ENCODE measurements at regions not wholly inside any gene's neighbourhood (a gene's known extent, or its start where the extent isn't known, plus 50 kb on each side); places are given as distances from the start of the nearest gene placed in this dataset.

DNA sequence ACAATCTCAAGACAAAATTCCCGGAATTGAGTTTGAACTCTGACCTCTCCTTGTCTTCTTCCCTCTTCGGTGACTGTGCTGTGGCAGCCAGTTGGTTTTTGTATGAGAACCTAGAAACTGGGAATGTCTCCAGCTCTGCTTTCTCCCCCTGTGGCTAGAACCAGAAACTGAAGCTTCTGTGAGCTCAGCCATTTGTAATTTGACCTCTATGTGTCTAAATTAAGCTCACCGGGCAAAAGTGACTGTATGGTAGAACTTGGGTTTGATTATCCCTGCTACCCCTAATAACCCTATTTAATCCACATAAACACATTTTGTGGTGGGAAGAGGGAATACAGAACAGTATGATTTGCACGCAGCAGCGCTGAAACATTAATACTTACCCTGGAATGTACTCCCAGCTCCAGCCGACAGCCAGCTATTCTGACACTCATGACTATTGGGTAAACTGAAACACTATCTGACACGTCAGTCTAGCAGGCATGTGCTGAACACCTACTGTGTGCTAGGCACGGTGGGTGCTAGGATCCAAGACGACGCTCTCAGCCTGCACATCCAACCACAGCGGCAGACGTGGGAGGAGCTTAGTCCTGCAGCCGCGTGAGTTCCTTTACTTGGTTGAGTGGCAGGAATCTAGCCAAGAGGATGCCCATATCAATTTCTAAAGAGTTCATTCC is 324.8 kb downstream of the SFMBT2 start:
- H3K9me3 ChIP-seq: no peaks in the 10 kb centered on the region
- H3K4me3 ChIP-seq (ENCODE audit: control insufficient read depth in 1 of 2, extremely low read depth in 1 of 2, low read length in 1 of 2): no peak overlapping the region
- H3K27ac ChIP-seq (ENCODE audit: low read length): no peak overlapping the region
- H3K4me1 Mint-ChIP-seq: no peaks in the 10 kb centered on the region
- no peaks in the 10 kb centered on the region for H3K36me3 Mint-ChIP-seq
- CTCF ChIA-PET: interaction anchor here (0.5 to 0.6 kb wide), 2 partner anchors 301 to 530 kb away, joined by 3 to 4 read pairs; no protein-coding TSS in a partner anchor
- H3K4me1 ChIP-seq (ENCODE audit: control insufficient read depth in 1 of 2, extremely low read depth in 1 of 2, insufficient read depth in 2 of 2, low read length in 2 of 2): no peaks in the 10 kb centered on the region
- H3K27me3 ChIP-seq (replicated peaks in 1 of 2; ENCODE audit: control insufficient read depth in 2 of 2, extremely low read depth in 1 of 2, insufficient read depth in 2 of 2, low read length in 1 of 2): peaks cover 0 to 2% of the 10 kb centered on the region in 2 experiments
- ATAC-seq (replicated peaks in 1 of 4): no peak
- POLR2A ChIA-PET: no interaction called here
- H3K4me3 Mint-ChIP-seq: no peak overlapping the region
- peaks cover 6 to 9% of the 10 kb centered on the region in 2 donors for H3K27me3 Mint-ChIP-seq
- WGBS (ENCODE audit: insufficient coverage): 78% methylated on average over 5 of the region's 14 CpGs
- DNase-seq: no peak
- H3K27ac Mint-ChIP-seq: no peak overlapping the region
- no peaks in the 10 kb centered on the region for H3K36me3 ChIP-seq (ENCODE audit: control insufficient read depth in 2 of 2, extremely low read depth in 1 of 2, insufficient read depth in 1 of 2, low read length in 1 of 2)
- no peaks in the 10 kb centered on the region for H3K9me3 Mint-ChIP-seq

DNA sequence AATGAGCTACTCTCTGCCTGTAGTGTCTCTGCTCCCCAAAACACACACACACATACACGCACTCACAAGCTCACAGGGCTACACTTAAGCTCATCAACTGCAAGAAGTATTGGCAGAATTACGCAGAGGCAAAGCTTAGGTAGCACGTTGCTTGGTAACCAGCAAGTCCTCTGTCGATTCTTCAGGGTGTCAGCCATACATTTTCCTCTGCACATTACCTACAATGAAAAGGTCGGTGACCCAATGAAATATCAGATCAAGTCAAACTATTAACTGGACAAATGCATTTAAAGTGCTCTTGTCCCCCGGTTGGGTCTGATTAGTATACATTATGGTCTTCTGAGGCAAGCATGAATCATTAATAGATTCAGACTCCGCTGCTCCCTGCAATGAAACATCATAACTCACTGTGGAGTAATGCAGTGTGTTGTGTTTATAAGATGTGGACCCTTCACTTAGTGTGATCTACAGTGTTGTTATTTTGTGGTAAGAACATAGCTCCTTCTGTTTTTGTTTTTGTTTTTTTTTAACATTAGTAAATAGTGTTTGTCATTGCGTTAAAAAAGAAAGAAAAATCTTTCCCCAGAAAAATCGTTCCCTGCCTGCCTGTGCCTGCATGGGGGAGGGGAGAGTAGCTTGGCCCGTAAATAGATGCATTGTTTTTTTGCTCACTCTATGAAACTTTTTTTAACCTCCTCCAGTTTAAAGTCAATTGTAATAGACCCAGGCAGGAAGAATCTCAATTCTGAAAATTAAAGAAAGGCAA is 325.5 kb downstream of the SFMBT2 start:
- H3K9me3 ChIP-seq: no peaks in the 10 kb centered on the region
- no peaks in the 10 kb centered on the region for H3K36me3 ChIP-seq (ENCODE audit: control insufficient read depth in 2 of 2, extremely low read depth in 1 of 2, insufficient read depth in 1 of 2, low read length in 1 of 2)
- Mint-ChIP-seq H3K36me3 (no peaks in the 10 kb centered on the region), H3K4me1 (no peaks in the 10 kb centered on the region), H3K9me3 (no peaks in the 10 kb centered on the region), H3K27ac (no peak overlapping the region), H3K4me3 (no peak overlapping the region), H3K27me3 (peaks cover 8 to 9% of the 10 kb centered on the region in 2 donors)
- ChIA-PET CTCF (interaction anchor here in 1 of 2 donors (0.6 kb wide), 1 partner anchor 529 kb away, joined by 4 read pairs; no protein-coding TSS in a partner anchor), POLR2A (no interaction called here)
- 91% methylated on average over 3 of the region's 10 CpGs for WGBS (ENCODE audit: insufficient coverage)
- H3K27me3 ChIP-seq (replicated peaks in 1 of 2; ENCODE audit: control insufficient read depth in 2 of 2, extremely low read depth in 1 of 2, insufficient read depth in 2 of 2, low read length in 1 of 2): peaks cover 0 to 5% of the 10 kb centered on the region in 2 experiments
- DNase-seq: no peak
- H3K4me1 ChIP-seq (ENCODE audit: control insufficient read depth in 1 of 2, extremely low read depth in 1 of 2, insufficient read depth in 2 of 2, low read length in 2 of 2): no peaks in the 10 kb centered on the region
- no peak overlapping the region for H3K4me3 ChIP-seq (ENCODE audit: control insufficient read depth in 1 of 2, extremely low read depth in 1 of 2, low read length in 1 of 2)
- no peak for ATAC-seq (replicated peaks in 1 of 4)
- H3K27ac ChIP-seq (ENCODE audit: low read length): no peak overlapping the region

DNA sequence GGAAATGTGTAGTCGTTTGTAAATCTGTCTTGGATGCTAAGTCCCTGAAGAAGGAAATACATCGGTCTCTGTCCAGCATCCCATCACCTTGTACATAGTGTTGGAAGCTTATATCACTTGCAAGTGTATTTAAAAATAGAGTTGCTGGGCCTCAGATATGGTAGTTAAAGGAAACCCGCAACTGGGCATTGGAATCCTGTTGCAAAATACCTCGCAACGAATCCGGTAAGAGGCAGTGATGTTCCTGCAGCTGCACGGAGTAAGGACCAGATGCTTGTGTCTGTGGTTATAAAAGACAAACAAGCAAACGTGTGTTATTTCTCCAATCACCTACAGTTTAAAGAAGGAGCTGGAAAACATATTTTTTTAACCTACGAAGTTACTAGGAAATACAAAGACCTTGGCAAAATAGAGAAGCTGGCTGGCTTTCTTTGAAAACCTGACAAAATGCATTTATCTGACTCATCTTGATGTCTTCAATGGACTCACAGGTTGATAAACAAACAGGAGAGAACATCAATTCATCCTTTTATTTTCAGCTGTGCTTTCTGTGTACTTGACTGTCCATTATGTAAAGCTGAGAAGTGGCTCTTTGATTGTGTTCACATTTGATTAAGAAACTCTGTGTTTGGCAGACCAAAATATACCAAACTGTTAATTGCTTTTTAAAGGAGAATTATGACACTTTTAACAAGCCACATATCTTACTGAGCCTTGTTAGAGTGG is 326.4 kb downstream of the SFMBT2 start:
- Histone ChIP-seq H3K36me3 (ENCODE audit: control insufficient read depth in 2 of 2, extremely low read depth in 1 of 2, insufficient read depth in 1 of 2, low read length in 1 of 2) (no peaks in the 10 kb centered on the region), H3K4me3 (ENCODE audit: control insufficient read depth in 1 of 2, extremely low read depth in 1 of 2, low read length in 1 of 2) (no peak overlapping the region), H3K4me1 (ENCODE audit: control insufficient read depth in 1 of 2, extremely low read depth in 1 of 2, insufficient read depth in 2 of 2, low read length in 2 of 2) (no peaks in the 10 kb centered on the region), H3K27ac (ENCODE audit: low read length) (no peak overlapping the region), H3K27me3 (replicated peaks in 1 of 2; ENCODE audit: control insufficient read depth in 2 of 2, extremely low read depth in 1 of 2, insufficient read depth in 2 of 2, low read length in 1 of 2) (peaks cover 0 to 5% of the 10 kb centered on the region in 2 experiments), H3K9me3 (no peaks in the 10 kb centered on the region)
- H3K27me3 Mint-ChIP-seq: peaks cover 8 to 9% of the 10 kb centered on the region in 2 donors
- CTCF ChIA-PET: interaction anchor here in 1 of 2 donors (1.0 kb wide), 1 partner anchor 326 kb away, joined by 3 read pairs; no protein-coding TSS in a partner anchor
- no peaks in the 10 kb centered on the region for H3K9me3 Mint-ChIP-seq
- WGBS (ENCODE audit: insufficient coverage): 52% methylated on average over 4 of the region's 9 CpGs
- POLR2A ChIA-PET: no interaction called here
- ATAC-seq (replicated peaks in 1 of 4): no peak
- no peak overlapping the region for H3K27ac Mint-ChIP-seq
- H3K4me1 Mint-ChIP-seq: no peaks in the 10 kb centered on the region
- H3K4me3 Mint-ChIP-seq: no peak overlapping the region
- no peaks in the 10 kb centered on the region for H3K36me3 Mint-ChIP-seq
- DNase-seq: no peak

DNA sequence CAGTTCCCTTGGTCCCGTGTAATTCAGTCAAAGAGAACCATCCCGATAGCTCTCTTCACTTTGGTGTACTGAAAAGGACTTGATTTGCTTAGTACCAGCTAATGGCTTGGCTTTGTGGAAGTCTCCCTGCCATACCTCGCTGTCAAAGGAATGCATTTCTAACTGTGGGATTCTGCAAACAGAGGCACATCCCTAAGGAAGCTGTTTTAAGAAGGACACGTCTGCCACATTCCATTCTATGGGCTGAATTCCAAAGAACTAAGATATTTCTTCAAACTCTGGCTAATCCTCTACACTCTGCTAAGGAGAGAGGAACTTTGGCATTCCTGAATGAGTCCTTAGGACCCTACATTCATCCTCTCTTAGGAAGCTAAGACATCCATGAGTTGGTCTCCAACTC is 327.9 kb downstream of the SFMBT2 start:
- Mint-ChIP-seq H3K9me3 (no peaks in the 10 kb centered on the region), H3K27me3 (peaks cover 9 to 10% of the 10 kb centered on the region in 2 donors), H3K4me3 (no peak overlapping the region), H3K36me3 (no peaks in the 10 kb centered on the region), H3K27ac (no peak overlapping the region), H3K4me1 (no peaks in the 10 kb centered on the region)
- Histone ChIP-seq H3K27me3 (replicated peaks in 1 of 2; ENCODE audit: control insufficient read depth in 2 of 2, extremely low read depth in 1 of 2, insufficient read depth in 2 of 2, low read length in 1 of 2) (peaks cover 0 to 5% of the 10 kb centered on the region in 2 experiments), H3K27ac (ENCODE audit: low read length) (no peak overlapping the region), H3K4me3 (ENCODE audit: control insufficient read depth in 1 of 2, extremely low read depth in 1 of 2, low read length in 1 of 2) (no peak overlapping the region), H3K36me3 (ENCODE audit: control insufficient read depth in 2 of 2, extremely low read depth in 1 of 2, insufficient read depth in 1 of 2, low read length in 1 of 2) (no peaks in the 10 kb centered on the region), H3K4me1 (ENCODE audit: control insufficient read depth in 1 of 2, extremely low read depth in 1 of 2, insufficient read depth in 2 of 2, low read length in 2 of 2) (no peaks in the 10 kb centered on the region), H3K9me3 (no peaks in the 10 kb centered on the region)
- ATAC-seq (replicated peaks in 1 of 4) (no peak), DNase-seq (no peak)
- WGBS (ENCODE audit: insufficient coverage): no CpG with 5 or more reads among the region's 4 CpGs
- ChIA-PET CTCF (no interaction called here), POLR2A (no interaction called here)

DNA sequence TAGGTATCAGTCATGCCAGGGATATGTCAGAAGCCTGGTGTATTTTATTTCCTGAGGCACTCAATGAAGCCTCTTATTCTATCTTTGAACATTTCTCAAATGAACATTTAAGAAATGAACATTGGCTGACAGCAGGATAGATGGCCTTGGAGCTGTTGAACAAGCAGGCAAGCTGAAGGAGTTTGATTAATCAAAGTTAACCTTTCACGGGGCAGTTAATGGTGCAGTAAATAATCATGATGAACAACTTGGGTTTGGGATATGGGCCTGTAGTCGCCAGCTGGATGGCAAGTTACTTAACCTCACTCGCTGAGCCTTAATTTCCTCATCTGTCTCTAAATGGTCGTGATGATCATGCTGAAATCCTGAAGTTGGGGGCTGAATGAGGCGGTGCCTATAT is 333.0 kb downstream of the SFMBT2 start:
- no peaks in the 10 kb centered on the region for H3K36me3 Mint-ChIP-seq
- H3K36me3 ChIP-seq (ENCODE audit: control insufficient read depth in 2 of 2, extremely low read depth in 1 of 2, insufficient read depth in 1 of 2, low read length in 1 of 2): no peaks in the 10 kb centered on the region

DNA sequence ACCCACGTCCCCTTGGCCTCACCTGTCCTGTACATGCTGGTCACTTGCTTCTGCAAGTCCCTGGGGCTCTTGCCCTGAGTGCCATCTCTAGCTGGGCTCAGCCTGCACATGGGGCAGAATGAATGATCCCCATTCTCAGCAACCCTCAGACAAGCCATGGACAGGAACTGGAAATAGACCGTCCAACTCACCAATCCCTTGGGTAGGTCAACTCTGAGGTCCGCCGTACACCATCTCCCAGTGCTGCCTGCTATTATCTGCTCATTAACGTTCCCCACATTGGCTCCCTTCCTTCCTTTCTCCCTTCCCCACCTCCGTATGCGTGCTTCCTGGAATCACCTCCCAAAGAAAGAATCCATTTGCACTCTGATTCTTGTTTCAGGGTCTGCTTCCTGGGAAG is 335.0 kb downstream of the SFMBT2 start:
- no peak overlapping the region for H3K27ac ChIP-seq (ENCODE audit: low read length)
- H3K4me3 Mint-ChIP-seq: no peak overlapping the region
- ChIA-PET POLR2A (no interaction called here), CTCF (no interaction called here)
- DNase-seq (no peak), ATAC-seq (replicated peaks in 1 of 4) (no peak)
- peaks cover 10 to 12% of the 10 kb centered on the region in 2 donors for H3K27me3 Mint-ChIP-seq
- H3K9me3 ChIP-seq: no peaks in the 10 kb centered on the region
- no peak overlapping the region for H3K4me3 ChIP-seq (ENCODE audit: control insufficient read depth in 1 of 2, extremely low read depth in 1 of 2, low read length in 1 of 2)
- 84% methylated on average over 7 of the region's 7 CpGs for WGBS (ENCODE audit: insufficient coverage)
- no peaks in the 10 kb centered on the region for H3K4me1 Mint-ChIP-seq
- no peak overlapping the region for H3K27ac Mint-ChIP-seq
- H3K4me1 ChIP-seq (ENCODE audit: control insufficient read depth in 1 of 2, extremely low read depth in 1 of 2, insufficient read depth in 2 of 2, low read length in 2 of 2): no peaks in the 10 kb centered on the region
- H3K36me3 Mint-ChIP-seq: no peaks in the 10 kb centered on the region
- no peaks in the 10 kb centered on the region for H3K36me3 ChIP-seq (ENCODE audit: control insufficient read depth in 2 of 2, extremely low read depth in 1 of 2, insufficient read depth in 1 of 2, low read length in 1 of 2)
- H3K27me3 ChIP-seq (replicated peaks in 1 of 2; ENCODE audit: control insufficient read depth in 2 of 2, extremely low read depth in 1 of 2, insufficient read depth in 2 of 2, low read length in 1 of 2): peaks cover 0 to 1% of the 10 kb centered on the region in 2 experiments
- H3K9me3 Mint-ChIP-seq: no peaks in the 10 kb centered on the region

More for the DNA sequence above, 333.0 kb downstream of the SFMBT2 start:
- Mint-ChIP-seq H3K4me3 (no peak overlapping the region), H3K27me3 (peaks cover 12 to 21% of the 10 kb centered on the region in 2 donors), H3K4me1 (no peaks in the 10 kb centered on the region), H3K27ac (no peak overlapping the region), H3K9me3 (no peaks in the 10 kb centered on the region)
- Histone ChIP-seq H3K4me1 (ENCODE audit: control insufficient read depth in 1 of 2, extremely low read depth in 1 of 2, insufficient read depth in 2 of 2, low read length in 2 of 2) (no peaks in the 10 kb centered on the region), H3K27me3 (replicated peaks in 1 of 2; ENCODE audit: control insufficient read depth in 2 of 2, extremely low read depth in 1 of 2, insufficient read depth in 2 of 2, low read length in 1 of 2) (peaks cover 0 to 3% of the 10 kb centered on the region in 2 experiments), H3K4me3 (ENCODE audit: control insufficient read depth in 1 of 2, extremely low read depth in 1 of 2, low read length in 1 of 2) (no peak overlapping the region), H3K9me3 (no peaks in the 10 kb centered on the region), H3K27ac (ENCODE audit: low read length) (no peak overlapping the region)
- DNase-seq (no peak), ATAC-seq (replicated peaks in 1 of 4) (no peak)
- POLR2A ChIA-PET: no interaction called here
- WGBS (ENCODE audit: insufficient coverage): 87% methylated on average over 2 of the region's 5 CpGs
- CTCF ChIA-PET: interaction anchor here in 1 of 2 donors (0.9 kb wide), 1 partner anchor 339 kb away, joined by 3 read pairs; no protein-coding TSS in a partner anchor

Measured in T-cell (primary cell).